DND-41 (cell line): ENCODE measurements at regions not wholly inside any gene's neighbourhood (a gene's known extent, or its start where the extent isn't known, plus 50 kb on each side); places are given as distances from the start of the nearest gene placed in this dataset.

Experiments used
- ATAC-seq: fragments of 200-7000 bp; cut with Tn5 transposase; 3 replicates; pipeline ENCODE4 v1.9.1; 2021; ENCODE audit warnings: low read depth; ENCODE audit not compliant: insufficient read depth
- DNase-seq: peaks from one replicate; pipeline ENCODE4 v3.0.0-alpha.2; 2020
- H2AFZ ChIP-seq: 2 replicates; pipeline ENCODE4 v1.6.0; 2012; ENCODE audit warnings: low read depth, low read length
- H3K27ac ChIP-seq: 2 replicates; pipeline ENCODE4 v1.5.1; 2012; ENCODE audit warnings: low read length, inconsistent platforms
- H3K27me3 ChIP-seq: fragments of 200-600 bp; sonication (generic); 2 replicates; pipeline ENCODE4 v1.6.0; 2012; ENCODE audit warnings: low read length, mild to moderate bottlenecking, inconsistent platforms; ENCODE audit not compliant: insufficient read depth, poor library complexity
- H3K36me3 ChIP-seq: 2 replicates; pipeline ENCODE4 v1.5.1; 2012; ENCODE audit warnings: low read length, inconsistent platforms; ENCODE audit not compliant: insufficient read depth
- H3K4me1 ChIP-seq: 2 replicates; pipeline ENCODE4 v1.5.1; 2012; ENCODE audit warnings: mild to moderate bottlenecking, low read length; ENCODE audit not compliant: insufficient read depth
- H3K4me2 ChIP-seq: 2 replicates; pipeline ENCODE4 v1.6.0; 2012; ENCODE audit warnings: mild to moderate bottlenecking, moderate library complexity, low read length, inconsistent platforms; ENCODE audit not compliant: insufficient read depth
- H3K4me3 ChIP-seq, 2 experiments: fragments of 200-600 bp in 1 of 2; shearing (Covaris generic) in 1 of 2; 2 replicates each; pipeline ENCODE4 v1.5.1; 2012 to 2016; ENCODE audit warnings: inconsistent platforms in 2 of 2, low read length in 2 of 2, mild to moderate bottlenecking in 2 of 2, low read depth in 1 of 2, moderate library complexity in 1 of 2
- H3K79me2 ChIP-seq: 2 replicates; pipeline ENCODE4 v1.6.0; 2012; ENCODE audit warnings: low read length, inconsistent platforms; ENCODE audit not compliant: insufficient read depth
- H3K9ac ChIP-seq: 2 replicates; pipeline ENCODE4 v1.6.0; 2012; ENCODE audit warnings: low read depth, mild to moderate bottlenecking, inconsistent platforms, low read length, moderate library complexity
- H3K9me3 ChIP-seq: 2 replicates; pipeline ENCODE4 v1.5.1; 2012; ENCODE audit warnings: low read length, moderate library complexity, mild to moderate bottlenecking, inconsistent platforms; ENCODE audit not compliant: insufficient read depth, severe bottlenecking
- H4K20me1 ChIP-seq: 2 replicates; pipeline ENCODE4 v1.6.0; 2012; ENCODE audit warnings: low read length; ENCODE audit not compliant: insufficient read depth
- EZH2 ChIP-seq: IDR thresholded peaks from 3 replicates; pipeline ENCODE4 v1.6.1; 2012; ENCODE audit warnings: borderline replicate concordance, low read depth, mild to moderate bottlenecking, moderate library complexity, low read length, inconsistent platforms; ENCODE audit not compliant: severe bottlenecking
- TF ChIP-seq, protein P1 (sequence below): IDR thresholded peaks from 2 replicates; pipeline ENCODE4 v1.5.1; 2012; ENCODE audit warnings: borderline replicate concordance, low read length, moderate library complexity, mild to moderate bottlenecking; ENCODE audit not compliant: poor library complexity, severe bottlenecking; ENCODE audit errors: extremely low read depth

DNA sequence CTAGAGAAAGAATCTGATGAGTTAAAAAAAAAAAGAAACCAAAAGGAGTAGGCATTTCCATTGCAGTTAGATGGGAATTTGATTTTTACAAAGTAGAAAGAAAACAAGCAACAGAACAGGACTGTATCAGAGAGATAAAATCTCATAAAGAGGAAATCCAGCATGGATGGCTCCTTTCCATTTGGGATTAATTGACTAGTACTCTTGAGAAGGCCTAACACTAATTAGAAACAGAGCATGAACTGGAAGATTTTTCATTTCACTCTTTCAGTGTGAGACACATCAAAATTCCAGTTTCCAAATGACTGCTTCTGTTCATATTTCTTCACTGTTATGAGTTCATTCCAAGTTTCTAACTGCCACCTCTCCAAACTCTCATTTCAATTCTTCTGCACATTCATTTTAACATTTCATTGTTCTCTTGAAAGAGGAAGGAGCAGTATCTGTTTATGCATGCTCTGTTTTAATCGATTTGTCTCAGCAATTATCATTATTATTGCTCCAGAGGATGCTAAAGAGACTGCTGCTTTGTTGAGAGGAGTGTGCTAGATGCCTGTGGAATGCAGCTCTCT is 108.8 kb upstream of the PIEZO2 start:
- no peak overlapping the region for H3K4me2 ChIP-seq
- no peaks in the 10 kb centered on the region for H4K20me1 ChIP-seq
- peaks cover 6% of the 10 kb centered on the region for H3K27me3 ChIP-seq
- TF ChIP-seq EZH2: no peak
- TF ChIP-seq, protein P1, sequence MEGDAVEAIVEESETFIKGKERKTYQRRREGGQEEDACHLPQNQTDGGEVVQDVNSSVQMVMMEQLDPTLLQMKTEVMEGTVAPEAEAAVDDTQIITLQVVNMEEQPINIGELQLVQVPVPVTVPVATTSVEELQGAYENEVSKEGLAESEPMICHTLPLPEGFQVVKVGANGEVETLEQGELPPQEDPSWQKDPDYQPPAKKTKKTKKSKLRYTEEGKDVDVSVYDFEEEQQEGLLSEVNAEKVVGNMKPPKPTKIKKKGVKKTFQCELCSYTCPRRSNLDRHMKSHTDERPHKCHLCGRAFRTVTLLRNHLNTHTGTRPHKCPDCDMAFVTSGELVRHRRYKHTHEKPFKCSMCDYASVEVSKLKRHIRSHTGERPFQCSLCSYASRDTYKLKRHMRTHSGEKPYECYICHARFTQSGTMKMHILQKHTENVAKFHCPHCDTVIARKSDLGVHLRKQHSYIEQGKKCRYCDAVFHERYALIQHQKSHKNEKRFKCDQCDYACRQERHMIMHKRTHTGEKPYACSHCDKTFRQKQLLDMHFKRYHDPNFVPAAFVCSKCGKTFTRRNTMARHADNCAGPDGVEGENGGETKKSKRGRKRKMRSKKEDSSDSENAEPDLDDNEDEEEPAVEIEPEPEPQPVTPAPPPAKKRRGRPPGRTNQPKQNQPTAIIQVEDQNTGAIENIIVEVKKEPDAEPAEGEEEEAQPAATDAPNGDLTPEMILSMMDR: no peak
- H3K27ac ChIP-seq: no peak overlapping the region
- H3K9me3 ChIP-seq: no peaks in the 10 kb centered on the region
- no peak overlapping the region for H2AFZ ChIP-seq
- DNase-seq: no peak
- no peak for ATAC-seq
- H3K79me2 ChIP-seq: no peaks in the 10 kb centered on the region
- no peak overlapping the region for H3K9ac ChIP-seq
- no peaks in the 10 kb centered on the region for H3K36me3 ChIP-seq
- no peaks in the 10 kb centered on the region for H3K4me1 ChIP-seq
- no peak overlapping the region for H3K4me3 ChIP-seq

DNA sequence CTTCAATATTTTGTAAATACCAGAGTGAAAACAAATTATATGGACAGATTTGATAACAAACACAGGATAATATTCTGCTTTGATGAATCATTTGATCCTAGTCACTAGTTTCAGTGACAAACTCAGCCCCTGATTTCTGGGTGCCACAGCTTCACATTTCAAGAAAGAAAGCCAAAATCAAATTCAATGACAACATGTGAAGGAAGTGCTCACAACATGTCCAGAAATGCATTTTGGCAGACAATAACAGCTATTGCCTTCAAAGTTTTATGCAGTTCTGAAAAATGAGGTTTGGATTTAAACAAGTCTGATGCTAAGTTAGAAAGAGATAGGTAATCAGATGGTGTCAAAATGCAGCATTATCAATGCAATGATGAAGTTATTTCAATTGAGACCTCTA is 106.9 kb upstream of the PIEZO2 start:
- Histone ChIP-seq H3K4me2 (no peak overlapping the region), H3K4me3 (no peak overlapping the region), H3K36me3 (no peaks in the 10 kb centered on the region), H3K27ac (no peak overlapping the region), H2AFZ (no peak overlapping the region), H3K9me3 (no peaks in the 10 kb centered on the region), H3K79me2 (no peaks in the 10 kb centered on the region), H3K4me1 (no peaks in the 10 kb centered on the region), H3K27me3 (peaks cover 6% of the 10 kb centered on the region), H3K9ac (no peak overlapping the region), H4K20me1 (no peaks in the 10 kb centered on the region)
- TF ChIP-seq EZH2: no peak
- TF ChIP-seq, protein P1: no peak
- DNase-seq: no peak
- no peak for ATAC-seq

DNA sequence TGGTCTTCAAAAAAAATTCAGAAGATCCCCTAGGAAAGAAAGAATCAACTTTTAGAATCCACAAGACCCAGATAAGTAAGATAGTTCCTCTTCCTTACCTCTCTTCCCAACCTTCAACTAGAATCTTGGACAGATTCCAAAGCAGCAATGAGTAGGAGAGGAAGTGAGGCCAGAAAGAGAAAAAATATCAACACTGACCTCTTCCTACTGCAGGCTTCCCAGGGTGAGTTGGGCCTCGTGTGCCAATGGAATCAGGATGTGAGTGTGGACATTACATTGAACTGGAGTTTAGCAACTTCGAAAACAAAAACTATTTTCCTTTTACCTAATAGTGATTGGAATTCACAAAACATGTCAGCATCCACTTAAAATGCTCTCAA is 102.5 kb upstream of the PIEZO2 start:
- no peak overlapping the region for H2AFZ ChIP-seq
- H3K4me1 ChIP-seq: no peaks in the 10 kb centered on the region
- H3K9ac ChIP-seq: no peak overlapping the region
- no peak overlapping the region for H3K27ac ChIP-seq
- no peaks in the 10 kb centered on the region for H3K27me3 ChIP-seq
- DNase-seq (no peak), ATAC-seq (no peak)
- no peak overlapping the region for H3K4me2 ChIP-seq
- H3K79me2 ChIP-seq: no peaks in the 10 kb centered on the region
- H3K9me3 ChIP-seq: no peaks in the 10 kb centered on the region
- no peaks in the 10 kb centered on the region for H4K20me1 ChIP-seq
- TF ChIP-seq, protein P1: no peak
- no peak overlapping the region for H3K4me3 ChIP-seq
- no peaks in the 10 kb centered on the region for H3K36me3 ChIP-seq

DNA sequence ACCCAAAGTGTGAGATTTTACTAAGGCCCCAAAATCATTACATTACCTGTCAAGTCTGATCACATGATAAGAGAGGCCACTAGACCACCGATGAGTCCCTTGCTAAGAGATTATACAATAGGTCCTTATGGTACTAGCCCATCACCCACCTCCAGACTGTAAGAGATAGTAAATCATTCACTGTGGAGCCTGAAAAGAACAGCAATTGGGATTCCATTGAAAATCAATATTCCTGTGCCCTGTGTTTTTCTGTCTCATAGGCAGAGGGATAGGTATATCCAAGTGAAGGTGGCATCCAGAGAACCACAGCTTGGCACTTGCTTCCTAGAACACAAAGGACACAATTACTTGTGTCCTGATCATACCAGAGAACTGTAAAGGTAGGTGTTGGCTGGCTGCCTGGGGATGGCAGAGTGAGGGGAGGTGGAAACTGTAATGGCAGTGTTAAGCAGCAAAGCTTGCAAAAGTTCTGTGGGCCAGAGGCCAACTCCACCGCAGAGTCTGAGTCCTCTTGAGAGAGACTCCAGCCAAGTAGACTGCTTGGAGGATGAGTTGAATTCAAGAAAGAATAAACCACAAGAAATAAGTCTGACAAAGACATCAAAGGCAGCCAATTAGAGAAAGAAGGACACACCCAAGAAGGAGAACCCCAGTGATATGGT is 102.0 kb upstream of the PIEZO2 start:
- Histone ChIP-seq H3K79me2 (no peaks in the 10 kb centered on the region), H3K27me3 (no peaks in the 10 kb centered on the region), H3K4me3 (no peak overlapping the region), H3K9me3 (no peaks in the 10 kb centered on the region), H4K20me1 (no peaks in the 10 kb centered on the region), H3K36me3 (no peaks in the 10 kb centered on the region), H3K27ac (no peak overlapping the region), H3K9ac (no peak overlapping the region), H2AFZ (no peak overlapping the region), H3K4me1 (no peaks in the 10 kb centered on the region), H3K4me2 (no peak overlapping the region)
- DNase-seq (no peak), ATAC-seq (no peak)
- no peak for TF ChIP-seq EZH2
- TF ChIP-seq, protein P1: no peak
